ENCODE measurements at regions not wholly inside any gene's neighbourhood (a gene's known extent, or its start where the extent isn't known, plus 50 kb on each side); places are given as distances from the start of the nearest gene placed in this dataset.

DNA sequence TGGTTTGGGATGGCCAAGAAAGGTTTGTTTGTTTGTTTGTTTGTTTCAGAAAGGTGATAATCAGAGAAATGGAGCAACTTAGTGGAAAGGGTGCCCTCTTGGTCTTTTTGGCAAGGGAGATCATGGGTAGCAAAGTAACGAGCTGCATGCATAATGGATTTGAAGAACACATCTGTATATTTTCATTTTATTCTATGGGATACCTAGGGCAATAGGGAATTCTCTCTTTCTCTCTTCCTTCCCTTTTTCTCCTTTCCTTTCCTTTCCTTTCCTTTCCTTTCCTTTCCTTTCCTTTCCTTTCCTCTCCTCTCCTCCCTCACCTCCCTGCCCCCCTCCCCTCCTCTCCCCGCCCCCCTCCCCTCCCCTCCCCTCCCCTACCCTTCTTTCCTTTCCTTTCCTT is 492.1 kb downstream of the NEBL start:
- no peak for DNase-seq (ENCODE audit: low read depth)
- no peak for TF ChIP-seq CTCF (conservative IDR thresholded peaks at IDR 0.05; ENCODE audit: low read depth, low read length)
- no peak overlapping the region for H3K4me3 ChIP-seq (ENCODE audit: low read depth, low read length)

- no peak overlapping the region for H3K4me3 ChIP-seq (ENCODE audit: low read depth, low read length)
- no peak for DNase-seq (ENCODE audit: low read depth)
- no peak for TF ChIP-seq CTCF (conservative IDR thresholded peaks at IDR 0.05; ENCODE audit: low read depth, low read length)
Measured at GRCh38 chr10:20399772-20400171, 497.3 kb downstream of the NEBL start.

GRCh38 chr10:20396701-20397100 is 500.4 kb downstream of the NEBL start:
- no peak overlapping the region for H3K4me3 ChIP-seq (ENCODE audit: low read depth, low read length)
- DNase-seq (ENCODE audit: low read depth) = no peak
- TF ChIP-seq CTCF (conservative IDR thresholded peaks at IDR 0.05; ENCODE audit: low read depth, low read length) = no peak

DNA sequence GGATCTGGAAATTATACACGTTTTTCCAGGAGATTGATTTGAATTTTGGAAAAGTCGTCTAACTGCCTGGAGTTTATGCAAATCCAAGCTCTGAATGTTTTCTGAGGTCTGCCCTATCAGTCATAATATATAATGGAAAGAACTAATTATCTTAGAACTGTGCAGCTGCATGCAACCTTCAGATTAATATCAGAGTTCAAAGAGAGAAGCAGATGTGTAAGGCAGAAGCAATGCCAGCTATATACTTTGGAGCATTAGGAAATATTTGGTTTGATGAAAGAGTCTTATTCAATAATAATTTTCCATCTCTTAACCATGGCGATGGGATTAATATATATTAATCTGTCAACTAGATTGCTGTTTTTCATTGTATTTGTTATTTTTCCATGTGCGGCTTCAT is 500.9 kb downstream of the NEBL start:
- no peak for DNase-seq (ENCODE audit: low read depth)
- TF ChIP-seq CTCF (conservative IDR thresholded peaks at IDR 0.05; ENCODE audit: low read depth, low read length) = no peak
- H3K4me3 ChIP-seq (ENCODE audit: low read depth, low read length) = no peak overlapping the region

DNA sequence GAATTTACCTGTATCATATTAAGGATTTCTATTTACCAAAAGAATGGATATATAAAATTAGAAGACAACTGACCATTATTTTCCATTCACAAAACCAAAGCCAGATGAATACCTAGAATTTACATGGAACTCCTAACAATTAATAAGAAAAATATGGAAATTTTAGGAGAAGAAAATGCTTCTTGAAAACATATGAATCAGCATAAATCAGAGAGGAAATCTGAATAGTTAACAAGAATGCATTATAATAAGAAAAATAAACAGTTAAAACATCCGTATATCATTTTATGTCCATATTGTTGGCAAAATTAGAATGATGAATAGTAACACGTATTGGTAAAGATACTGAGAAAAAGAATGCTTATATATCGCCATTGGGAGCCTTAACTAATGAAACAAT is 505.5 kb downstream of the NEBL start:
- no peak for DNase-seq (ENCODE audit: low read depth)
- no peak for TF ChIP-seq CTCF (conservative IDR thresholded peaks at IDR 0.05; ENCODE audit: low read depth, low read length)
- no peak overlapping the region for H3K4me3 ChIP-seq (ENCODE audit: low read depth, low read length)

GRCh38 chr10:20381761-20382160 is 515.4 kb downstream of the NEBL start:
- DNase-seq (ENCODE audit: low read depth) = no peak
- H3K4me3 ChIP-seq (ENCODE audit: low read depth, low read length) = no peak overlapping the region
- TF ChIP-seq CTCF (conservative IDR thresholded peaks at IDR 0.05; ENCODE audit: low read depth, low read length) = no peak

DNA sequence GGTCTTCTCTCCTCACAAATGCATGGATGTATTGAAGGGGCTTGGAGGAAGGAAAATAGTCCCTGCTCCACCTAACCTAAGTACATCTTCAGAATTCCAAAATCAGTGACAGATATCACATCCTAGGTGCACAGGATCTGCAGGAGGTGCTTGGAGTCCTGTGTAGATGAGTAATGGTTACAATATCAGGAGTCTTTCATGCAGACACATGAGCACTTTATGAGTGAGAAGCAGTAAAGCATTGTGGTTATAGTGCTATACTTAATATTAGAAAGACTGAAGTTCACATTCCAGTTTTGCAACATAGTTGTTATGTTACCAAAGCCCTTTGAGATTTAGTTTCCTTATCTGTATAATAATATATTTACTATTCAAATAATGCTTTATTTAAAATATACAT is 516.7 kb downstream of the NEBL start:
- no peak for DNase-seq (ENCODE audit: low read depth)
- H3K4me3 ChIP-seq (ENCODE audit: low read depth, low read length) = no peak overlapping the region
- TF ChIP-seq CTCF (conservative IDR thresholded peaks at IDR 0.05; ENCODE audit: low read depth, low read length) = no peak
